GM10248 (cell line): ENCODE measurements at regions not wholly inside any gene's neighbourhood (a gene's known extent, or its start where the extent isn't known, plus 50 kb on each side); places are given as distances from the start of the nearest gene placed in this dataset.

Source experiments
- CTCF ChIA-PET: fragments of 300-600 bp; sonication (Branson Sonifier 250); formaldehyde crosslinking; extraction: SDS; loops from one replicate; lab custom pipeline; 2021; ENCODE audit warnings: antibody characterized with exemption; lab: Yijun Ruan, JAX
- POLR2A ChIA-PET: fragments of 350-650 bp; sonication (Branson Sonifier 250); formaldehyde crosslinking; extraction: SDS; loops from one replicate; lab custom pipeline; 2020; ENCODE audit warnings: antibody characterized with exemption; lab: Yijun Ruan, JAX
- DNase-seq: peaks from one replicate; pipeline ENCODE4 v3.0.0; 2012; ENCODE audit errors: extremely low spot score
- CTCF ChIP-seq: IDR thresholded peaks from 2 replicates; pipeline ENCODE4 v1.5.1; 2012; ENCODE audit warnings: mild to moderate bottlenecking, low read depth; ENCODE audit errors: extremely low read depth, missing control alignments, control extremely low read depth

DNA sequence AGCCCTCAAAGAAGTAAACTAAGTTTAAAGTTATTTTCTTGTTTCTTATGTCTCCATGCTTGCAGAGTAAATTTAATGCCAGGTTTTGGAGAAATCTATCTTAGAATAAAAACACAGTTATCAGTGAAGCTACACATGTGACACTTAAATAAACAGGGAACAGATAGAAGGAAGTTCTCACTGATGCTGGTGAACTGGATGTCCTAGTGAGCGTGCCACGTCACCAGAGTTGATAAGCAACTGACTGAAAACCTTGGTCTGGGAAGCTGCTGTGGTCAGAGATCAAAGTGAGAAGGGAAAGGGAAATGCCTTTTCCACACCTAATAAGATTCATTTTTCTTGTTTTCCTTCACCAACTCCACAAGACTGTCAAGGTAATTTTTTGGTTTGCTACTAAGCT, 74.8 kb upstream of the PCED1B start:
- CTCF ChIA-PET, result interaction anchor here (1.8 kb wide), 1 partner anchor 17 kb away, joined by 6 read pairs; no protein-coding TSS in a partner anchor
- POLR2A ChIA-PET, result no interaction called here
- no peak for DNase-seq
- no peak for TF ChIP-seq CTCF

GRCh38 chr12:47007048-47007447, 72.4 kb upstream of the PCED1B start:
- ChIA-PET POLR2A (no interaction called here), CTCF (no interaction called here)
- no peak for TF ChIP-seq CTCF
- DNase-seq, result no peak

GRCh38 chr12:47012552-47012951, 66.9 kb upstream of the PCED1B start:
- no peak for DNase-seq
- no peak for TF ChIP-seq CTCF
- ChIA-PET POLR2A (no interaction called here), CTCF (interaction anchor here (2.2 kb wide), 1 partner anchor 11 kb away, joined by 6 read pairs; no protein-coding TSS in a partner anchor)

DNA sequence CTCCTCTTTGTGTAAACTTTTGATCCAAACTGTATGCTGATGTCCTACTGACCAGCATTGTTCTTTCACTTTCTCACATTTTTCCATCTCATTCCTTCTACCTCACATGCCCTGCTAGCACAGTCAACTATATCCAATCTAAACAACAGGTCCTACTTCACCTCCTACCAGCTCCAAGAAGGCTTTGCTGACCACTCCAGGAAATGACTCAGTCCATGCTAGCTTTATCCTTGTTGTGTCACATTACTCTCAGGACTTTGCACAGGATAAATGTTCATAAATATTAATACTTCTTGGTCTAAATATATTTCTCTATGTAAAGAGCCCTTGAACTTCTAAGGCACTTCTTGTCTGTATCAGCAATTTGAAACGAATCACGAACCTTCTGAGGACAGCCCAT, 64.9 kb upstream of the PCED1B start:
- POLR2A ChIA-PET, result no interaction called here
- no peak for TF ChIP-seq CTCF
- CTCF ChIA-PET, result interaction anchor here (0.9 to 1.8 kb wide), 3 partner anchors 12 to 18 kb away, joined by 3 read pairs; no protein-coding TSS in a partner anchor
- DNase-seq, result no peak

DNA sequence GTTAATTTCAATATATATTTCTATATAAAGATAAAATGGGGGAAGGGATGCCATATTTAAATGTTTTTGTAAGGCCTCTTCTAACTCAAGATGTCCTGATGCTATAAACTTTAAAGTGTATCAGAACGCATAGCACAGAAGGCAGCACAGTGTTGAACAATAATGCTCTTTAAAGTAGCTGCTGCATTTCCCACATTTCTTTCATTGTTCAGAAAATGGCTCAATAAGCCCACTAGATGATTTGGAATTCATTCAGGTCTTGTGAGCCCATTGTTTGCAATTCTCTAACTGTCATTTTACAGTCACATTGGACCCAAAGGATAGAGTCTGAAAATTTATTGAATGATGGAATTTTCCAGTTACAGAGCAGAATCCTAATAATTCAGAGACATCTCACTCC, 64.0 kb upstream of the PCED1B start:
- TF ChIP-seq CTCF, result no peak
- no peak for DNase-seq
- POLR2A ChIA-PET, result no interaction called here
- CTCF ChIA-PET, result interaction anchor here (1.8 kb wide), 1 partner anchor 17 kb away, joined by 3 read pairs; no protein-coding TSS in a partner anchor

GRCh38 chr12:47017041-47017713, 62.2 kb upstream of the PCED1B start:
- no peak for TF ChIP-seq CTCF
- no peak for DNase-seq
- ChIA-PET POLR2A (no interaction called here), CTCF (no interaction called here)
